Mammary epithelial cell (primary cell): ENCODE measurements at regions not wholly inside any gene's neighbourhood (a gene's known extent, or its start where the extent isn't known, plus 50 kb on each side); places are given as distances from the start of the nearest gene placed in this dataset.

Experiments used
- EZH2 ChIP-seq: IDR thresholded peaks from 2 replicates; pipeline ENCODE4 v1.6.1; 2012; ENCODE audit warnings: low read length, inconsistent platforms, borderline replicate concordance
- TF ChIP-seq, protein P1 (sequence below), 2 donors: IDR thresholded peaks in 1 of 2; conservative IDR thresholded peaks in 1 of 2; 2 replicates each; pipeline ENCODE4 v1.5.1; 2011 to 2012; ENCODE audit warnings: inconsistent platforms in 2 of 2, low read length in 2 of 2, mild to moderate bottlenecking in 2 of 2, control low read depth in 1 of 2, low read depth in 1 of 2; ENCODE audit not compliant: insufficient read depth in 1 of 2; ENCODE audit errors: extremely low read depth in 1 of 2

DNA sequence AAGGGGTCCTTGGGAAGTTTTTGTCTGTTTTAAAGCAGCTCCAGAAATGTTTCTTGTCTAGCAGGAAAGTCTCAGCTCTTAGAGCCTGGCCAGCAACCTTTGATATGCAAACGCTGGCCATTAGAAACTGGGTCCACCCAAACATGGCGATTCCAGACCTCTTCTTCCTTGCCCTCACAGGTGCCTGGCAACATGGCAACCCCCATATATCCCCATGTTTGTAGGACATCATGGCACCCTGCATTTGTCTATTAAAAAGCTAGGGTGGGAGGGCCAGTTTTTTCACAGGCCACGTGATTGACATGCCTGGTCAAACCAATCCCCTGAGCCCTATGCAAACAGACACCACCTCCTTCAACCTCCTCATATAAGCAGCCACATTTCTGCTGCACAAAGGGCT is 848.7 kb upstream of the FOXG1 start:
- TF ChIP-seq, protein P1, sequence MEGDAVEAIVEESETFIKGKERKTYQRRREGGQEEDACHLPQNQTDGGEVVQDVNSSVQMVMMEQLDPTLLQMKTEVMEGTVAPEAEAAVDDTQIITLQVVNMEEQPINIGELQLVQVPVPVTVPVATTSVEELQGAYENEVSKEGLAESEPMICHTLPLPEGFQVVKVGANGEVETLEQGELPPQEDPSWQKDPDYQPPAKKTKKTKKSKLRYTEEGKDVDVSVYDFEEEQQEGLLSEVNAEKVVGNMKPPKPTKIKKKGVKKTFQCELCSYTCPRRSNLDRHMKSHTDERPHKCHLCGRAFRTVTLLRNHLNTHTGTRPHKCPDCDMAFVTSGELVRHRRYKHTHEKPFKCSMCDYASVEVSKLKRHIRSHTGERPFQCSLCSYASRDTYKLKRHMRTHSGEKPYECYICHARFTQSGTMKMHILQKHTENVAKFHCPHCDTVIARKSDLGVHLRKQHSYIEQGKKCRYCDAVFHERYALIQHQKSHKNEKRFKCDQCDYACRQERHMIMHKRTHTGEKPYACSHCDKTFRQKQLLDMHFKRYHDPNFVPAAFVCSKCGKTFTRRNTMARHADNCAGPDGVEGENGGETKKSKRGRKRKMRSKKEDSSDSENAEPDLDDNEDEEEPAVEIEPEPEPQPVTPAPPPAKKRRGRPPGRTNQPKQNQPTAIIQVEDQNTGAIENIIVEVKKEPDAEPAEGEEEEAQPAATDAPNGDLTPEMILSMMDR (conservative IDR thresholded peaks at IDR 0.05 in 1 of 2, IDR thresholded peaks at IDR 0.05 in 1 of 2; ENCODE audit: extremely low read depth in 1 of 2, insufficient read depth in 1 of 2, low read depth in 1 of 2, low read length in 2 of 2) = no peak
- no peak for TF ChIP-seq EZH2
